ENCODE measurements at regions not wholly inside any gene's neighbourhood (a gene's known extent, or its start where the extent isn't known, plus 50 kb on each side); places are given as distances from the start of the nearest gene placed in this dataset.

GRCh38 chr2:175463589-175464310, 282.2 kb upstream of the ATP5MC3 start:
- H3K79me2 ChIP-seq: no peaks in the 10 kb centered on the region
- H3K9ac ChIP-seq: no peak overlapping the region
- H2AFZ ChIP-seq: no peak overlapping the region
- no peak overlapping the region for H3K4me2 ChIP-seq (ENCODE audit: low read length)
- H3K27ac ChIP-seq: no peak overlapping the region
- H3K36me3 ChIP-seq (ENCODE audit: control insufficient read depth, insufficient read depth, low read length): no peaks in the 10 kb centered on the region
- H3K4me3 ChIP-seq (ENCODE audit: low read depth, low read length): no peak overlapping the region
- no peaks in the 10 kb centered on the region for H3K9me3 ChIP-seq (ENCODE audit: control insufficient read depth, low read length)
- no peaks in the 10 kb centered on the region for H3K27me3 ChIP-seq (ENCODE audit: control insufficient read depth, insufficient read depth, low read length)
- no peak for TF ChIP-seq CTCF (IDR thresholded peaks at IDR 0.05)
- H3K4me1 ChIP-seq: no peaks in the 10 kb centered on the region

- no peak for TF ChIP-seq CTCF (IDR thresholded peaks at IDR 0.05)
- H3K4me1 ChIP-seq: no peaks in the 10 kb centered on the region
- no peaks in the 10 kb centered on the region for H3K9me3 ChIP-seq (ENCODE audit: control insufficient read depth, low read length)
- H3K27ac ChIP-seq: no peak overlapping the region
- H2AFZ ChIP-seq: no peak overlapping the region
- no peaks in the 10 kb centered on the region for H3K36me3 ChIP-seq (ENCODE audit: control insufficient read depth, insufficient read depth, low read length)
- no peaks in the 10 kb centered on the region for H3K27me3 ChIP-seq (ENCODE audit: control insufficient read depth, insufficient read depth, low read length)
- H3K4me2 ChIP-seq (ENCODE audit: low read length): no peak overlapping the region
- no peak overlapping the region for H3K4me3 ChIP-seq (ENCODE audit: low read depth, low read length)
- H3K79me2 ChIP-seq: no peaks in the 10 kb centered on the region
- H3K9ac ChIP-seq: no peak overlapping the region
These were observed 281.7 kb upstream of the ATP5MC3 start for GRCh38 chr2:175463169-175463568.

- H3K27me3 ChIP-seq (ENCODE audit: control insufficient read depth, insufficient read depth, low read length): no peaks in the 10 kb centered on the region
- no peaks in the 10 kb centered on the region for H3K79me2 ChIP-seq
- H3K36me3 ChIP-seq (ENCODE audit: control insufficient read depth, insufficient read depth, low read length): no peaks in the 10 kb centered on the region
- TF ChIP-seq CTCF (IDR thresholded peaks at IDR 0.05): no peak
- no peak overlapping the region for H3K4me3 ChIP-seq (ENCODE audit: low read depth, low read length)
- no peak overlapping the region for H3K9ac ChIP-seq
- no peak overlapping the region for H2AFZ ChIP-seq
- H3K4me2 ChIP-seq (ENCODE audit: low read length): no peak overlapping the region
- no peak overlapping the region for H3K27ac ChIP-seq
- no peaks in the 10 kb centered on the region for H3K4me1 ChIP-seq
- H3K9me3 ChIP-seq (ENCODE audit: control insufficient read depth, low read length): no peaks in the 10 kb centered on the region
These were observed 280.7 kb upstream of the ATP5MC3 start for GRCh38 chr2:175462246-175462645.

- Histone ChIP-seq H3K4me3 (ENCODE audit: low read depth, low read length) (no peak overlapping the region), H3K4me2 (ENCODE audit: low read length) (no peak overlapping the region), H3K4me1 (no peaks in the 10 kb centered on the region), H3K9ac (no peak overlapping the region), H3K27me3 (ENCODE audit: control insufficient read depth, insufficient read depth, low read length) (no peaks in the 10 kb centered on the region), H3K27ac (no peak overlapping the region), H3K9me3 (ENCODE audit: control insufficient read depth, low read length) (no peaks in the 10 kb centered on the region), H2AFZ (no peak overlapping the region), H3K79me2 (no peaks in the 10 kb centered on the region), H3K36me3 (ENCODE audit: control insufficient read depth, insufficient read depth, low read length) (no peaks in the 10 kb centered on the region)
- TF ChIP-seq CTCF (IDR thresholded peaks at IDR 0.05): no peak
These were observed 280.3 kb upstream of the ATP5MC3 start for GRCh38 chr2:175461839-175462238.

GRCh38 chr2:175457895-175458448, 276.5 kb upstream of the ATP5MC3 start:
- Histone ChIP-seq H3K36me3 (ENCODE audit: control insufficient read depth, insufficient read depth, low read length) (no peaks in the 10 kb centered on the region), H3K9me3 (ENCODE audit: control insufficient read depth, low read length) (no peaks in the 10 kb centered on the region), H3K27ac (no peak overlapping the region), H3K27me3 (ENCODE audit: control insufficient read depth, insufficient read depth, low read length) (no peaks in the 10 kb centered on the region), H3K9ac (no peak overlapping the region), H3K79me2 (no peaks in the 10 kb centered on the region), H3K4me3 (ENCODE audit: low read depth, low read length) (no peak overlapping the region), H2AFZ (peak overlapping the region; percentile 11), H3K4me2 (ENCODE audit: low read length) (no peak overlapping the region), H3K4me1 (no peaks in the 10 kb centered on the region)
- no peak for TF ChIP-seq CTCF (IDR thresholded peaks at IDR 0.05)

All from parathyroid adenoma (tissue), 2 donors.